ENCODE measurements at regions not wholly inside any gene's neighbourhood (a gene's known extent, or its start where the extent isn't known, plus 50 kb on each side); places are given as distances from the start of the nearest gene placed in this dataset.

DNA sequence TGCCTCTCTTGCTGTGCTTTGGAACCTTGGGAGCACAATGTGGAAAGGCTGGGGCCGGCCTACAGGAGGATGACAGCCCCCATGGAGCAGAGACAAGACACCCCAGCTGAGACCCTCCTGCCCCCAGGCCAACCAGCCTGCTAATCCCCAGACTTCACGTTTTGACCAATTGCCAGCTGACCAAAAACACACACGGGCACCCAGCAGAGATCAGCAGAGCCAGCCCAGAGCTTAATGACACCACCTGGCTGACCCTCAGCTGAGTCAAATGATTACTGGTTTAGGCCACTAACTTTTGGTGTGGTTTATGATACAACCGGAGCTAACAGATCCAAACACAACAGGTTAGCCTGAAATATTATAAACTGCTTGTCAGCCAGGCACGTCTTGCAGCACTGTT is 111.2 kb upstream of the KIF5B start:
- TF ChIP-seq, protein P1, sequence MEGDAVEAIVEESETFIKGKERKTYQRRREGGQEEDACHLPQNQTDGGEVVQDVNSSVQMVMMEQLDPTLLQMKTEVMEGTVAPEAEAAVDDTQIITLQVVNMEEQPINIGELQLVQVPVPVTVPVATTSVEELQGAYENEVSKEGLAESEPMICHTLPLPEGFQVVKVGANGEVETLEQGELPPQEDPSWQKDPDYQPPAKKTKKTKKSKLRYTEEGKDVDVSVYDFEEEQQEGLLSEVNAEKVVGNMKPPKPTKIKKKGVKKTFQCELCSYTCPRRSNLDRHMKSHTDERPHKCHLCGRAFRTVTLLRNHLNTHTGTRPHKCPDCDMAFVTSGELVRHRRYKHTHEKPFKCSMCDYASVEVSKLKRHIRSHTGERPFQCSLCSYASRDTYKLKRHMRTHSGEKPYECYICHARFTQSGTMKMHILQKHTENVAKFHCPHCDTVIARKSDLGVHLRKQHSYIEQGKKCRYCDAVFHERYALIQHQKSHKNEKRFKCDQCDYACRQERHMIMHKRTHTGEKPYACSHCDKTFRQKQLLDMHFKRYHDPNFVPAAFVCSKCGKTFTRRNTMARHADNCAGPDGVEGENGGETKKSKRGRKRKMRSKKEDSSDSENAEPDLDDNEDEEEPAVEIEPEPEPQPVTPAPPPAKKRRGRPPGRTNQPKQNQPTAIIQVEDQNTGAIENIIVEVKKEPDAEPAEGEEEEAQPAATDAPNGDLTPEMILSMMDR (IDR thresholded peaks at IDR 0.05), result no peak
- no peak for TF ChIP-seq POLR2A (IDR thresholded peaks at IDR 0.05)

All from heart left ventricle (tissue), 13 donors.